GM23248 (cell line): ENCODE measurements at regions not wholly inside any gene's neighbourhood (a gene's known extent, or its start where the extent isn't known, plus 50 kb on each side); places are given as distances from the start of the nearest gene placed in this dataset.

Source experiments
- DNase-seq: peaks from one replicate; pipeline ENCODE4 v3.0.0-alpha.2; 2015
- H2AFZ ChIP-seq: fragments of 200-600 bp; sonication (generic); 2 replicates; pipeline ENCODE4 v1.6.1; 2016; ENCODE audit warnings: antibody characterized with exemption
- H3F3A ChIP-seq: fragments of 200-600 bp; sonication (generic); 2 replicates; pipeline ENCODE4 v1.6.1; 2016; ENCODE audit warnings: mild to moderate bottlenecking, antibody characterized with exemption, mixed run types; ENCODE audit not compliant: insufficient read depth
- H3K27ac ChIP-seq: fragments of 200-600 bp; sonication (generic); 2 replicates; pipeline ENCODE4 v1.5.1; 2016; ENCODE audit warnings: mild to moderate bottlenecking
- H3K27me3 ChIP-seq: fragments of 200-600 bp; sonication (generic); replicated peaks from 2 replicates; pipeline ENCODE4 v1.6.1; 2016; ENCODE audit warnings: mild to moderate bottlenecking; ENCODE audit not compliant: insufficient read depth
- H3K36me3 ChIP-seq: fragments of 200-600 bp; sonication (generic); 2 replicates; pipeline ENCODE4 v1.6.1; 2016; ENCODE audit warnings: low read depth, mild to moderate bottlenecking
- H3K4me1 ChIP-seq: fragments of 200-600 bp; sonication (generic); 2 replicates; pipeline ENCODE4 v1.6.1; 2016; ENCODE audit warnings: mild to moderate bottlenecking; ENCODE audit not compliant: insufficient read depth
- H3K4me2 ChIP-seq: fragments of 200-600 bp; sonication (generic); one replicate; pipeline ENCODE4 v1.6.1; 2016; ENCODE audit warnings: mild to moderate bottlenecking; ENCODE audit not compliant: unreplicated experiment
- H3K4me3 ChIP-seq: fragments of 200-600 bp; sonication (generic); 2 replicates; pipeline ENCODE4 v1.5.1; 2016; ENCODE audit warnings: mild to moderate bottlenecking
- H3K79me2 ChIP-seq: fragments of 200-600 bp; sonication (generic); 2 replicates; pipeline ENCODE4 v1.6.1; 2016; ENCODE audit warnings: mild to moderate bottlenecking; ENCODE audit not compliant: insufficient read depth
- H3K9ac ChIP-seq: fragments of 200-600 bp; sonication (generic); 2 replicates; pipeline ENCODE4 v1.6.1; 2016; ENCODE audit warnings: mild to moderate bottlenecking
- H3K9me2 ChIP-seq: fragments of 200-600 bp; sonication (generic); 2 replicates; pipeline ENCODE4 v1.6.1; 2016; ENCODE audit warnings: mixed run types, mild to moderate bottlenecking, moderate library complexity; ENCODE audit not compliant: insufficient read depth
- H3K9me3 ChIP-seq: fragments of 200-600 bp; sonication (generic); one replicate; pipeline ENCODE4 v1.6.1; 2017; ENCODE audit warnings: low read depth
- H4K20me1 ChIP-seq: fragments of 200-600 bp; sonication (generic); 2 replicates; pipeline ENCODE4 v1.6.0; 2016; ENCODE audit not compliant: insufficient read depth
- EZH2 ChIP-seq: fragments of 200-600 bp; sonication (generic); IDR thresholded peaks from 2 replicates; pipeline ENCODE4 v1.6.1; 2018; ENCODE audit warnings: antibody characterized with exemption, mild to moderate bottlenecking; ENCODE audit not compliant: insufficient read depth, poor library complexity, severe bottlenecking
- EZH2phosphoT487 ChIP-seq: fragments of 200-600 bp; sonication (generic); IDR thresholded peaks from 2 replicates; pipeline ENCODE4 v1.6.1; 2018; ENCODE audit warnings: antibody characterized with exemption, moderate library complexity, mild to moderate bottlenecking, low read depth; ENCODE audit not compliant: insufficient read depth
- WGBS, 2 experiments: methylation state at CpG; one replicate each; pipeline ENCODE4 v1.1.6; 2015 to 2017; ENCODE audit warnings: low lambda C conversion rate in 2 of 2, low coverage in 1 of 2; ENCODE audit errors: missing lambda C conversion rate in 2 of 2; 5-methylcytosine and 5-hydroxymethylcytosine counted together
- in situ Hi-C: fragments of 300-500 bp; cut with MboI; formaldehyde crosslinking; loops from 2 replicates; pipeline ENCODE4 v1.15.0; 2020

GRCh38 chr3:127425505-127426443 lies 137.9 kb upstream of the PRR20G start:
- in situ Hi-C loops = no loop called here
- whole genome bisulfite sequencing, 2 experiments = 62 to 64% methylated on average over 20 of the region's 20 CpGs
- H3K4me1 ChIP-seq = no peaks in the 10 kb centered on the region

DNA sequence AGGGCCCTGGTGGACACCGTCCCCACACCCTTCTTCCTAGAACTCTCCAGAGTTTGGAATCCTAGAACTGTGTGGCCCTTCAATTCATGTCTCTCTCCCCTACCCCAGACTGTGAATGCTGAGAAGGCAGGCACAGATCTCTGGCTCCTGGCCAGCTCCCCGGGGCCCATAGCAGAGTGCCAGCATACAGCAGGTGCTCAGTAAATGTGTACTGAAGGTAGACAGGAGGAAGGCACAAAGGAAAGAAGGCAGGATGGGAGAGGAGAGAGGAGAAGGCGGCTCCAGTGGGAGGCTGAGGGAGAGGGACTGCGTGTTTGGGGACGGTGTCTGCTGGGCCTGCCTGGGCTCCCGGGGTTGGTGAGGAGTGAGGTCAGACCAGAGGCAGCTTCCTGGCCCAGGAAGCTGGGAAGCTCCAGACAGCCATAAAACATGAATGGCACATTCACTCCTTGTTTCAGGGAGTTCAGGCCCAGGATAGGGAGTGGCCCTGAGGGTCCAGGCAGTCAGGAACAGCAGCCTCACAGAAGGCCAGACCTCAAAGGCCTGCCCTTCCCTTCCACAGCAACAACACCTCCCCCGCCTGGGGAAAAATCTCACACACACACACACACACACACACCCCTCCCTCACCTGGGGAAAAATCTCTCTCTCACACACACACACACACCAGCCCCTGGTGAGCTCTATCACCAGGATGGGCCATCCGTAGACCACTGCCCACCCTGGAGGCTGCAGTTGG lies 137.1 kb upstream of the PRR20G start:
- H3K27ac ChIP-seq = no peak overlapping the region
- H3K9me2 ChIP-seq = no peaks in the 10 kb centered on the region
- peaks cover 64% of the 10 kb centered on the region for H3K27me3 ChIP-seq
- no peaks in the 10 kb centered on the region for H3K9me3 ChIP-seq
- no peak overlapping the region for H3K9ac ChIP-seq
- no peaks in the 10 kb centered on the region for H3K4me1 ChIP-seq
- 37 to 47% methylated on average over 7 to 8 of the region's 8 CpGs for WGBS, 2 experiments
- TF ChIP-seq EZH2phosphoT487 (no peak), EZH2 (no peak)
- H2AFZ ChIP-seq = no peak overlapping the region
- DNase-seq = no peak
- no peak overlapping the region for H3K4me3 ChIP-seq
- no peaks in the 10 kb centered on the region for H4K20me1 ChIP-seq
- in situ Hi-C loops = no loop called here
- no peaks in the 10 kb centered on the region for H3F3A ChIP-seq
- H3K36me3 ChIP-seq = no peaks in the 10 kb centered on the region
- H3K4me2 ChIP-seq = no peak overlapping the region
- H3K79me2 ChIP-seq = no peaks in the 10 kb centered on the region

More at GRCh38 chr3:127425505-127426443, 137.9 kb upstream of the PRR20G start:
- no peak for TF ChIP-seq EZH2phosphoT487
- TF ChIP-seq EZH2 = no peak
- Histone ChIP-seq H3K9me2 (no peaks in the 10 kb centered on the region), H3K4me3 (no peak overlapping the region), H3K36me3 (no peaks in the 10 kb centered on the region), H3F3A (no peaks in the 10 kb centered on the region), H3K9ac (no peak overlapping the region), H4K20me1 (no peaks in the 10 kb centered on the region), H3K9me3 (no peaks in the 10 kb centered on the region), H3K79me2 (no peaks in the 10 kb centered on the region), H2AFZ (no peak overlapping the region), H3K4me2 (no peak overlapping the region), H3K27ac (no peak overlapping the region), H3K27me3 (peaks cover 64% of the 10 kb centered on the region)
- no peak for DNase-seq

- H2AFZ ChIP-seq = no peak overlapping the region
Observed at GRCh38 chr3:127423856-127424765, 136.3 kb upstream of the PRR20G start.

More at GRCh38 chr3:127423856-127424765, 136.3 kb upstream of the PRR20G start:
- no peaks in the 10 kb centered on the region for H3K79me2 ChIP-seq
- H3K4me1 ChIP-seq = no peaks in the 10 kb centered on the region
- H3K9me2 ChIP-seq = no peaks in the 10 kb centered on the region
- in situ Hi-C loops = no loop called here
- 68 to 71% methylated on average over 23 of the region's 23 CpGs for WGBS, 2 experiments
- H3K27ac ChIP-seq = no peak overlapping the region
- no peaks in the 10 kb centered on the region for H3K9me3 ChIP-seq
- no peaks in the 10 kb centered on the region for H3F3A ChIP-seq
- DNase-seq = no peak
- no peak overlapping the region for H3K9ac ChIP-seq
- peaks cover 59% of the 10 kb centered on the region for H3K27me3 ChIP-seq
- H4K20me1 ChIP-seq = no peaks in the 10 kb centered on the region
- no peaks in the 10 kb centered on the region for H3K36me3 ChIP-seq
- TF ChIP-seq EZH2phosphoT487 (no peak), EZH2 (no peak)
- no peak overlapping the region for H3K4me3 ChIP-seq
- no peak overlapping the region for H3K4me2 ChIP-seq
